IMR-90 (cell line): ENCODE measurements at regions not wholly inside any gene's neighbourhood (a gene's known extent, or its start where the extent isn't known, plus 50 kb on each side); places are given as distances from the start of the nearest gene placed in this dataset.

ENCODE experiments used
- CEBPB ChIP-seq: IDR thresholded peaks from 2 replicates; pipeline ENCODE4 v1.6.1; 2012; ENCODE audit warnings: low read depth, low read length, improper control_type of control experiment
- FOS ChIP-seq: fragments of 150-350 bp; IDR thresholded peaks from 2 replicates; pipeline ENCODE4 v1.6.1; 2016; ENCODE audit warnings: low read depth, low read length
- MAFK ChIP-seq: IDR thresholded peaks from 2 replicates; pipeline ENCODE4 v1.6.1; 2012; ENCODE audit warnings: low read depth, low read length, improper control_type of control experiment
- MXI1 ChIP-seq: IDR thresholded peaks from 2 replicates; pipeline ENCODE4 v1.6.1; 2012; ENCODE audit warnings: low read depth, mild to moderate bottlenecking, low read length, moderate library complexity, borderline replicate concordance
- POLR2A ChIP-seq: IDR thresholded peaks from 2 replicates; pipeline ENCODE4 v1.6.1; 2012; ENCODE audit warnings: mild to moderate bottlenecking, low read depth, low read length
- RAD21 ChIP-seq: IDR thresholded peaks from 2 replicates; pipeline ENCODE4 v1.6.1; 2012; ENCODE audit warnings: low read length, improper control_type of control experiment
- USF2 ChIP-seq: fragments of 150-350 bp; IDR thresholded peaks from 2 replicates; pipeline ENCODE4 v1.6.1; 2017; ENCODE audit warnings: mild to moderate bottlenecking, antibody characterized with exemption, low read length, low read depth

- TF ChIP-seq POLR2A (no peak), MXI1 (no peak), MAFK (no peak), FOS (no peak), RAD21 (no peak), CEBPB (no peak), USF2 (no peak)
These were observed 115.3 kb upstream of the MYO3A start for GRCh38 chr10:25818751-25819150.
